GM20431 (cell line): ENCODE measurements at regions not wholly inside any gene's neighbourhood (a gene's known extent, or its start where the extent isn't known, plus 50 kb on each side); places are given as distances from the start of the nearest gene placed in this dataset.
"Not testable (repeated sequence)": the region's sequence is repeated elsewhere in the genome, so short reads cannot be mapped to it uniquely, and the experiment has no call there.

Experiments used
- in situ Hi-C: fragments of 300-500 bp; cut with MseI, MboI; formaldehyde crosslinking; loops from one replicate; pipeline ENCODE4 v1.15.0; 2020; ENCODE audit warnings: low sequenced_read_pairs; ENCODE audit not compliant: unreplicated experiment

- in situ Hi-C loops: no loop called here
These were observed 594.7 kb downstream of the ADGRL2 start for GRCh38 chr1:82395440-82395839.

- in situ Hi-C loops: no loop called here
These were observed 592.2 kb downstream of the ADGRL2 start for GRCh38 chr1:82392946-82393345.

- in situ Hi-C loops: no loop called here
These were observed 591.8 kb downstream of the ADGRL2 start for GRCh38 chr1:82392513-82392912.

- in situ Hi-C loops: no loop called here
These were observed 591.0 kb downstream of the ADGRL2 start for GRCh38 chr1:82391712-82392111.

- in situ Hi-C loops: no loop called here
These were observed 589.9 kb downstream of the ADGRL2 start for GRCh38 chr1:82390627-82391026.

GRCh38 chr1:82388679-82389078 lies 587.9 kb downstream of the ADGRL2 start:
- in situ Hi-C loops: no loop called here

GRCh38 chr1:82387012-82387366 lies 586.3 kb downstream of the ADGRL2 start:
- in situ Hi-C loops: no loop called here

GRCh38 chr1:82386365-82387011 lies 585.8 kb downstream of the ADGRL2 start:
- in situ Hi-C loops: no loop called here

- in situ Hi-C loops: no loop called here
These were observed 584.0 kb downstream of the ADGRL2 start for GRCh38 chr1:82384776-82385175.

- in situ Hi-C loops: no loop called here
These were observed 576.6 kb downstream of the ADGRL2 start for GRCh38 chr1:82377201-82377884.

- in situ Hi-C loops: no loop called here
These were observed 573.0 kb downstream of the ADGRL2 start for GRCh38 chr1:82373710-82374109.

GRCh38 chr1:82371844-82372498 lies 571.2 kb downstream of the ADGRL2 start:
- in situ Hi-C loops: no loop called here

GRCh38 chr1:82367456-82367855 lies 566.7 kb downstream of the ADGRL2 start:
- in situ Hi-C loops: no loop called here

GRCh38 chr1:82366689-82367088 lies 566.0 kb downstream of the ADGRL2 start:
- in situ Hi-C loops: no loop called here

GRCh38 chr1:82359541-82359940 lies 558.8 kb downstream of the ADGRL2 start:
- in situ Hi-C loops: not testable (repeated sequence)

- in situ Hi-C loops: not testable (repeated sequence)
These were observed 558.0 kb downstream of the ADGRL2 start for GRCh38 chr1:82358706-82359105.

- in situ Hi-C loops: not testable (repeated sequence)
These were observed 553.8 kb downstream of the ADGRL2 start for GRCh38 chr1:82354546-82354945.

GRCh38 chr1:82348487-82348886 lies 547.8 kb downstream of the ADGRL2 start:
- in situ Hi-C loops: no loop called here

GRCh38 chr1:82346141-82346540 lies 545.4 kb downstream of the ADGRL2 start:
- in situ Hi-C loops: no loop called here

GRCh38 chr1:82343381-82343780 lies 542.6 kb downstream of the ADGRL2 start:
- in situ Hi-C loops: no loop called here

GRCh38 chr1:82337635-82338034 lies 536.9 kb downstream of the ADGRL2 start:
- in situ Hi-C loops: no loop called here
